Activated naive CD8-positive, alpha-beta T cell treated with anti-CD3 and anti-CD28 coated beads, Interleukin-2, amount 50 U/mL, for 24 hours (primary cell): ENCODE measurements at regions not wholly inside any gene's neighbourhood (a gene's known extent, or its start where the extent isn't known, plus 50 kb on each side); places are given as distances from the start of the nearest gene placed in this dataset.
A peak's percentile ranks its signal among the peaks of the same experiment; 100 is the strongest.
"Not testable (repeated sequence)": the region's sequence is repeated elsewhere in the genome, so short reads cannot be mapped to it uniquely, and the experiment has no call there.

Source experiments
- ATAC-seq: fragments of 150-1000 bp; cut with Tn5 transposase; one replicate; pipeline ENCODE4 v1.10.0; 2021
- DNase-seq: peaks from one replicate; pipeline ENCODE4 v3.0.0; 2021
- H3K27ac Mint-ChIP-seq: one replicate; pipeline ENCODE4 v1.8.0; 2021; ENCODE audit warnings: mild to moderate bottlenecking, mixed read lengths
- H3K27me3 Mint-ChIP-seq: one replicate; pipeline ENCODE4 v1.8.0; 2021; ENCODE audit warnings: mixed read lengths
- H3K36me3 Mint-ChIP-seq: one replicate; pipeline ENCODE4 v1.8.0; 2021; ENCODE audit warnings: low read depth, mixed read lengths
- H3K4me1 Mint-ChIP-seq: one replicate; pipeline ENCODE4 v1.8.0; 2021; ENCODE audit warnings: mixed read lengths
- H3K4me3 Mint-ChIP-seq: one replicate; pipeline ENCODE4 v1.8.0; 2021; ENCODE audit warnings: mild to moderate bottlenecking, moderate library complexity, mixed read lengths
- H3K9me3 Mint-ChIP-seq: one replicate; pipeline ENCODE4 v1.8.0; 2021; ENCODE audit warnings: mixed read lengths

- Mint-ChIP-seq H3K27ac (no peak overlapping the region), H3K9me3 (no peaks in the 10 kb centered on the region), H3K27me3 (peaks cover 23% of the 10 kb centered on the region), H3K36me3 (no peaks in the 10 kb centered on the region), H3K4me1 (peaks cover 11% of the 10 kb centered on the region), H3K4me3 (no peak overlapping the region)
- no peak for ATAC-seq
- DNase-seq: no peak
Observed at GRCh38 chr13:110815471-110816204, 99.2 kb downstream of the ANKRD10 start.

GRCh38 chr13:110816500-110816899 lies 98.4 kb downstream of the ANKRD10 start:
- ATAC-seq (no peak), DNase-seq (no peak)
- Mint-ChIP-seq H3K4me1 (peaks cover 9% of the 10 kb centered on the region), H3K4me3 (no peak overlapping the region), H3K36me3 (no peaks in the 10 kb centered on the region), H3K27me3 (peaks cover 16% of the 10 kb centered on the region), H3K9me3 (no peaks in the 10 kb centered on the region), H3K27ac (no peak overlapping the region)

- peaks cover 11% of the 10 kb centered on the region for H3K27me3 Mint-ChIP-seq
Observed at GRCh38 chr13:110817143-110817542, 97.7 kb downstream of the ANKRD10 start.

GRCh38 chr13:110818747-110819146 lies 96.1 kb downstream of the ANKRD10 start:
- H3K27me3 Mint-ChIP-seq: peaks cover 1% of the 10 kb centered on the region
- DNase-seq (no peak), ATAC-seq (no peak)
- H3K4me3 Mint-ChIP-seq: no peak overlapping the region
- H3K4me1 Mint-ChIP-seq: peaks cover 12% of the 10 kb centered on the region
- H3K9me3 Mint-ChIP-seq: no peaks in the 10 kb centered on the region
- H3K36me3 Mint-ChIP-seq: no peaks in the 10 kb centered on the region
- no peak overlapping the region for H3K27ac Mint-ChIP-seq

More at GRCh38 chr13:110817143-110817542, 97.7 kb downstream of the ANKRD10 start:
- Mint-ChIP-seq H3K4me3 (no peak overlapping the region), H3K4me1 (peaks cover 5% of the 10 kb centered on the region), H3K9me3 (no peaks in the 10 kb centered on the region), H3K36me3 (no peaks in the 10 kb centered on the region), H3K27ac (no peak overlapping the region)
- no peak for ATAC-seq
- DNase-seq: no peak

DNA sequence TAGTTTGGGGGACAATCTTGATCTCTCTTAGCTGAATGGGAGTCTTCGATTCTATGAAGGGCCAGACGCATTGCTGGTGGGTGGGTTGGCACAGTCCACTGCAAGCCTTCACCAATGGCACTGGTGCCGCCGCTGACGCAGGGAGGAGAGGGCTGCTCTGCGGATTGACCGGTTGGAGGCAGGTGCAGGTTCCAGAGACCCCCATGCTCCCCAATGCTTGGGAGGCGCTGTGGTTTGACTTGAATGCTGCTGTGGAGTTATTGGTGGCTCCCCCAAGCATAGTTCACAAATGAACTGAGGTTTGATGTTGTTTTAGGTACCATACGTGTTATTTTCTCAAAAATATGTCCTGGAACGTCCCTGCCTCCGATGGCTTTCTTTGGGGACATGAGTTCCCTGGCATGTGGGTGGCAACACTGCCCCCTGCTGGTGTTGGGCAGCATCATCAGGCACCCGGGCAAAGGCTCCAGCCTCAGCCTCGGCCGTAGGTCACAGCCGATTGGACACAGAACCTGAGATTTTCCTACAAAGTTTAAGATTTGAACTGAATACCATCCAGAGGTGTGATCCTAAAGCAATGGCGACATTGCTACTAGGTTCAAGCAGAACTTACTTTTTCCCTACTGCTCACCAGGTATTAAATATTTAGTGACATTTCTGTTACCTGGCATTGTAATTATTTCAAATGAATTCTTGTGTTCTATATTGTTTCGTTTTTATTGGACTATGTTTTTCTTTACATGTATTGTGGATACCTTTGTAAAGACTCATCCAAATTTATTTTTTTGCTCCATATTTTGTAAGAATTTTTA lies 95.5 kb downstream of the ANKRD10 start:
- Mint-ChIP-seq H3K9me3 (no peaks in the 10 kb centered on the region), H3K4me3 (no peak overlapping the region), H3K27me3 (no peaks in the 10 kb centered on the region), H3K36me3 (no peaks in the 10 kb centered on the region), H3K27ac (no peak overlapping the region), H3K4me1 (peaks cover 16% of the 10 kb centered on the region)
- DNase-seq: peak; percentile 83
- peak; percentile 80 for ATAC-seq

DNA sequence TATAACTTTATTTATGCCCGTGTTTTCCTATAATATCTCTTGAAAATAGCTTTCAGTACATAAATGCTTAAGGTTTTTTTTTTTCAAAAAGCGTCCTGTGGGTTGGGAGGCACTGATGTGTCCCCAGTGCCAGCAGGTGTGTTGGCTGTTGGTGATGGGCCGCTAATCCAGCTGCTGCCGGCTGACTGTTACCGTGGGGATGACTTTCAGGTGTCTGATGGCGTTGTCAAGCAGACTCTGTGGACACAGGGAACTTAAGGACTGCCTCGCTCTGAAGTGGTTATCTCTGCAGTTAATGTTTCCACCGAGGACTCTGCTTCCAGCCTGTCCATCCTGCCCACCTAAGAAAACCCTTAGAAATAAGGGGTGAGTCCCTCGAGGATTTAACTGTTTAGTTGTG lies 94.5 kb downstream of the ANKRD10 start:
- DNase-seq: no peak
- no peaks in the 10 kb centered on the region for H3K9me3 Mint-ChIP-seq
- no peak for ATAC-seq
- H3K27ac Mint-ChIP-seq: no peak overlapping the region
- no peaks in the 10 kb centered on the region for H3K27me3 Mint-ChIP-seq
- no peaks in the 10 kb centered on the region for H3K36me3 Mint-ChIP-seq
- H3K4me1 Mint-ChIP-seq: peaks cover 16% of the 10 kb centered on the region
- no peak overlapping the region for H3K4me3 Mint-ChIP-seq

GRCh38 chr13:110821837-110822668 lies 92.8 kb downstream of the ANKRD10 start:
- DNase-seq: peak; percentile 16
- not testable (repeated sequence) for H3K36me3 Mint-ChIP-seq, H3K9me3 Mint-ChIP-seq, H3K27me3 Mint-ChIP-seq, ATAC-seq
- H3K4me3 Mint-ChIP-seq: peak overlapping the region; percentile 77
- peak overlapping the region; percentile 69 for H3K27ac Mint-ChIP-seq
- peaks cover 16% of the 10 kb centered on the region for H3K4me1 Mint-ChIP-seq

DNA sequence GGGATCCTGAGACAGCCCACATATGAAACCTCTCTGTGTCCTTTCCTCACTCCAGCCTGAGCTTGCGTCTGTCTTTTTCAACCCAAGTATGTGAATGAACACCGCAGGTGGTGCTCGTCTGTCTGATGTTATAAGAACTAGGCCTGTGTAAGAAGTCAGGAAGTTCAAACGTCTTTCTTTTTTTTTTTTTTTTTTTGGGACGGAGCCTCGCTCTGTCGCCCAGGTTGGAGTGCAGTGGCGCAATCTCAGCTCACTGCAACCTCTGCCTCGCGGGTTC lies 92.3 kb downstream of the ANKRD10 start:
- H3K27ac Mint-ChIP-seq: peak overlapping the region; percentile 69
- ATAC-seq: peak; percentile 33
- peaks cover 1% of the 10 kb centered on the region for H3K36me3 Mint-ChIP-seq
- peak overlapping the region; percentile 77 for H3K4me3 Mint-ChIP-seq
- H3K9me3 Mint-ChIP-seq: no peaks in the 10 kb centered on the region
- H3K27me3 Mint-ChIP-seq: no peaks in the 10 kb centered on the region
- no peak for DNase-seq
- H3K4me1 Mint-ChIP-seq: peaks cover 16% of the 10 kb centered on the region

- H3K4me3 Mint-ChIP-seq: no peak overlapping the region
- DNase-seq: no peak
- ATAC-seq: no peak
- no peaks in the 10 kb centered on the region for H3K27me3 Mint-ChIP-seq
- no peak overlapping the region for H3K27ac Mint-ChIP-seq
- H3K36me3 Mint-ChIP-seq: peaks cover 1% of the 10 kb centered on the region
- H3K4me1 Mint-ChIP-seq: peaks cover 13% of the 10 kb centered on the region
- no peaks in the 10 kb centered on the region for H3K9me3 Mint-ChIP-seq
Observed at GRCh38 chr13:110824702-110825300, 90.1 kb downstream of the ANKRD10 start.

GRCh38 chr13:110825516-110825915 lies 89.4 kb downstream of the ANKRD10 start:
- H3K27me3 Mint-ChIP-seq: no peaks in the 10 kb centered on the region
- no peaks in the 10 kb centered on the region for H3K9me3 Mint-ChIP-seq
- peaks cover 13% of the 10 kb centered on the region for H3K4me1 Mint-ChIP-seq

DNA sequence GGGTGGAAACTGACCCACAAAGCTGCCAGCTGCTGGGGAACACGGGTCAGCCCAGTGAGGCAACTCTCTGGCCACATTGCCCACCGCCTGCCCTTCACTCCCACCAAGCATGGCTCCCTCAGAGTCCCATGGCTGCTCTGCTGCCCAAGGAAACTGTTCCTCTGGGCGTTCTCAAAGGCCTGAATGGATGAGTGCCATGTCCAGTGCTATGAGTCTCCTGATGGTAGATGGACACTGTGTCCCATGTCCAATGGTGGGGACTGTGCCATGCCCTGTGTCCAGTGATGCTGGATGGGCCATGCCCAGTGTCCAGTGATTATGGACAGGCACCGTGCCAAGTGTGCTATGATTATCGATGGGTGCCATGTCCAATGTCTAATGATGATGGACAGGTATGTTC lies 88.8 kb downstream of the ANKRD10 start:
- H3K4me3 Mint-ChIP-seq: no peak overlapping the region
- ATAC-seq (no peak), DNase-seq (no peak)
- H3K9me3 Mint-ChIP-seq: no peaks in the 10 kb centered on the region
- H3K36me3 Mint-ChIP-seq: peaks cover 1% of the 10 kb centered on the region
- peaks cover 13% of the 10 kb centered on the region for H3K4me1 Mint-ChIP-seq
- H3K27me3 Mint-ChIP-seq: peaks cover under 1% of the 10 kb centered on the region
- no peak overlapping the region for H3K27ac Mint-ChIP-seq

More at GRCh38 chr13:110825516-110825915, 89.4 kb downstream of the ANKRD10 start:
- DNase-seq: no peak
- Mint-ChIP-seq H3K27ac (no peak overlapping the region), H3K36me3 (peaks cover 1% of the 10 kb centered on the region), H3K4me3 (no peak overlapping the region)
- no peak for ATAC-seq

- no peak overlapping the region for H3K4me3 Mint-ChIP-seq
- no peak overlapping the region for H3K27ac Mint-ChIP-seq
- H3K27me3 Mint-ChIP-seq: peaks cover 2% of the 10 kb centered on the region
- peaks cover 1% of the 10 kb centered on the region for H3K36me3 Mint-ChIP-seq
- ATAC-seq (no peak), DNase-seq (no peak)
- H3K9me3 Mint-ChIP-seq: no peaks in the 10 kb centered on the region
- peaks cover 12% of the 10 kb centered on the region for H3K4me1 Mint-ChIP-seq
Observed at GRCh38 chr13:110826861-110827672, 87.8 kb downstream of the ANKRD10 start.
